ENCODE measurements at regions not wholly inside any gene's neighbourhood (a gene's known extent, or its start where the extent isn't known, plus 50 kb on each side); places are given as distances from the start of the nearest gene placed in this dataset.

- no peak for TF ChIP-seq CTCF (IDR thresholded peaks at IDR 0.05)
- no peak overlapping the region for H3K27ac ChIP-seq
- peaks cover 5% of the 10 kb centered on the region for H3K27me3 ChIP-seq (ENCODE audit: low read depth)
- no peaks in the 10 kb centered on the region for H3K4me1 ChIP-seq
- intact Hi-C loops (cut with DNase I) = no loop called here
- no peak overlapping the region for H3K4me3 ChIP-seq
- DNase-seq = no peak
- no peaks in the 10 kb centered on the region for H3K9me3 ChIP-seq
- no peak for ATAC-seq
- no peaks in the 10 kb centered on the region for H3K36me3 ChIP-seq
Observed at GRCh38 chr1:208808301-208808700, 564.1 kb upstream of the PLXNA2 start.

GRCh38 chr1:208809876-208810275 is 565.7 kb upstream of the PLXNA2 start:
- no peak for TF ChIP-seq CTCF (IDR thresholded peaks at IDR 0.05)
- no peak for ATAC-seq
- intact Hi-C loops (cut with DNase I) = no loop called here

GRCh38 chr1:208818770-208819445 is 574.7 kb upstream of the PLXNA2 start:
- no peaks in the 10 kb centered on the region for H3K36me3 ChIP-seq
- H3K9me3 ChIP-seq = no peaks in the 10 kb centered on the region
- DNase-seq (no peak), ATAC-seq (no peak)
- H3K27ac ChIP-seq = no peak overlapping the region
- no peaks in the 10 kb centered on the region for H3K4me1 ChIP-seq
- H3K27me3 ChIP-seq (ENCODE audit: low read depth) = no peaks in the 10 kb centered on the region
- TF ChIP-seq CTCF (IDR thresholded peaks at IDR 0.05) = no peak
- intact Hi-C loops (cut with DNase I) = no loop called here
- no peak overlapping the region for H3K4me3 ChIP-seq

More at GRCh38 chr1:208809876-208810275, 565.7 kb upstream of the PLXNA2 start:
- Histone ChIP-seq H3K4me1 (no peaks in the 10 kb centered on the region), H3K36me3 (no peaks in the 10 kb centered on the region), H3K27me3 (ENCODE audit: low read depth) (peaks cover 5% of the 10 kb centered on the region), H3K4me3 (no peak overlapping the region), H3K27ac (no peak overlapping the region), H3K9me3 (no peaks in the 10 kb centered on the region)
- DNase-seq = no peak

GRCh38 chr1:208820580-208821212 is 576.5 kb upstream of the PLXNA2 start:
- Histone ChIP-seq H3K36me3 (no peaks in the 10 kb centered on the region), H3K4me1 (no peaks in the 10 kb centered on the region), H3K27ac (no peak overlapping the region), H3K27me3 (ENCODE audit: low read depth) (no peaks in the 10 kb centered on the region), H3K4me3 (no peak overlapping the region), H3K9me3 (no peaks in the 10 kb centered on the region)
- no peak for DNase-seq
- no peak for TF ChIP-seq CTCF (IDR thresholded peaks at IDR 0.05)
- intact Hi-C loops (cut with DNase I) = no loop called here
- ATAC-seq = no peak

GRCh38 chr1:208821939-208822338 is 577.8 kb upstream of the PLXNA2 start:
- H3K4me3 ChIP-seq = no peak overlapping the region
- no peak overlapping the region for H3K27ac ChIP-seq
- no peak for ATAC-seq
- TF ChIP-seq CTCF (IDR thresholded peaks at IDR 0.05) = no peak
- intact Hi-C loops (cut with DNase I) = no loop called here
- no peaks in the 10 kb centered on the region for H3K4me1 ChIP-seq
- no peaks in the 10 kb centered on the region for H3K9me3 ChIP-seq
- no peaks in the 10 kb centered on the region for H3K36me3 ChIP-seq
- DNase-seq = no peak
- H3K27me3 ChIP-seq (ENCODE audit: low read depth) = no peaks in the 10 kb centered on the region

All from lower lobe of right lung (tissue), 2 donors.